HG03159 (cell line): ENCODE measurements at regions not wholly inside any gene's neighbourhood (a gene's known extent, or its start where the extent isn't known, plus 50 kb on each side); places are given as distances from the start of the nearest gene placed in this dataset.
"Not testable (repeated sequence)": the region's sequence is repeated elsewhere in the genome, so short reads cannot be mapped to it uniquely, and the experiment has no call there.

Experiments
- ATAC-seq: cut with Tn5 transposase; IDR thresholded peaks from one replicate; pipeline ENCODE4 v1.9.1; 2021; ENCODE audit warnings: mild to moderate bottlenecking, moderate library complexity; ENCODE audit not compliant: unreplicated experiment

DNA sequence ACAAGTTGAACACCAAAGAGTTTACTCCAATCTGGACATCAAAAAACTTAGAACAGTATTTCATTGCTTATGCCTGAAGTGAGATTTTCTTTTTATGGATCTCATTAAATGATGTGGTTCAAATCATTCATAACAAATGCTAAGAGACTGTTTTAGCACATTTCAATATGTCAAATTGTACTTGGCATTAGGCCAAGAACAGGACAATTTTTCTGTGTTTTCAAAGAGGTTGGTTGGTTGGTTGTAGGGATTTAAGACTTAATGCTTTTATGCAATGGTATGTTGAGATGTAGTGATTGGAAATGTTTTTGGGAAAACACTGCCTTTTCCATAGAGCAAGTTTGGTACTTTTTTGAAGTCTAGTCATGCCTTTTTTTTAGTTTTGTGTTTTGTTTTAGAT is 510.4 kb downstream of the ZNF674 start:
- ATAC-seq, result no peak

DNA sequence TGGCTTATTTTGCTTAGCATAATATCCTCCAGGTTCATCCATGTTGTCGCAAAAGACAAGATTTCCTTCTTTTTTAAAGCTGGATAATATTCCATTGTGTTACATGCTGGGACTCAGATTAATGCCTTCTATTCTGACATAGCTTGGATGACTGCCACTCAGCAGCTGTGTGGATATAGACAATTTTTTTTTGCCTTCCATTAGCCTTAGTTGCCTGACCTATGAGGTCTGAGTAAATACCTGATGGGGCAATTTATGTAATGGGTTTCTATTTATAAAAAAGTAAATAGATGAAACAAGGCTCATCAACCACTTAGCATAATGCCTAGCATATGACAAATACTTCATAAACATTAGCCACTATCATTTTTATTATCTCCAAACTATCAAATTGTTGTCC is 515.4 kb downstream of the ZNF674 start:
- ATAC-seq, result no peak

DNA sequence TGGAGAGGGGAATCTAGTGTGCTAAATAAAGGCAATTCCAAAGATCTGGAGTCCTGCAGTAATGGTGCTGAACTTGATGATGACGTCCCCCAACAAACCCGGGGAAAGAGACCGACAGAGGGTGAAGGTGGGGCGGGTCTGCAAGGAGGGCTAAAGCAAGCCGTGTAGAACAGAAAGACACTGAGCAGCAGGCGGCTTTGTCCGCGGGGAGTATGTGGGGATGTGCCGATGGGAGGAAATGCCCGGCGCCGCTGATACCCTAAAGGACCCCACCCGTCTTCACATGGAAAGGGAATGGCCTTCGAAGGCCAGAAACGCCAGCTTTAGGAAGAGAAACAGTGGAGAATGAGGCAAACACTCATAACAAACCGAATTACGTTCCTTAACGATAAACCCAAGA is 528.9 kb downstream of the ZNF674 start:
- ATAC-seq, result no peak

DNA sequence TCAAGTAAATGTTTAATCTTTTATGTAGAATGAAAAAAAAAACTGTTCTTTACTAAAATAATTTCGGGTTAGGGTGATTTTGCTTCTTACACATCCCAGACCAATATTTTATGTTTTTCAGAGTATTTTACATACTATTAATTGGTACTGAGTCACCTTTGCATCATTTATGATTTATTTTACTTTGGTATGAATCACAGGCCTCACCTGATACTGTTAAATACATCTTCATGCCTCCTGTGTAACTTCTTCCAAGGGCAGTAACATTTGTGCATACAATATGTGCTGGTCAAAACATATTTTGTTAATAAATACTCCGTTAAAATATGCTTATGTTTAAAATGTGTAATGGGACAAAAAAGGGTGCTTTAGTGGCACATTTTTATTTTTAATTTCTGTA is 529.6 kb downstream of the ZNF674 start:
- no peak for ATAC-seq

DNA sequence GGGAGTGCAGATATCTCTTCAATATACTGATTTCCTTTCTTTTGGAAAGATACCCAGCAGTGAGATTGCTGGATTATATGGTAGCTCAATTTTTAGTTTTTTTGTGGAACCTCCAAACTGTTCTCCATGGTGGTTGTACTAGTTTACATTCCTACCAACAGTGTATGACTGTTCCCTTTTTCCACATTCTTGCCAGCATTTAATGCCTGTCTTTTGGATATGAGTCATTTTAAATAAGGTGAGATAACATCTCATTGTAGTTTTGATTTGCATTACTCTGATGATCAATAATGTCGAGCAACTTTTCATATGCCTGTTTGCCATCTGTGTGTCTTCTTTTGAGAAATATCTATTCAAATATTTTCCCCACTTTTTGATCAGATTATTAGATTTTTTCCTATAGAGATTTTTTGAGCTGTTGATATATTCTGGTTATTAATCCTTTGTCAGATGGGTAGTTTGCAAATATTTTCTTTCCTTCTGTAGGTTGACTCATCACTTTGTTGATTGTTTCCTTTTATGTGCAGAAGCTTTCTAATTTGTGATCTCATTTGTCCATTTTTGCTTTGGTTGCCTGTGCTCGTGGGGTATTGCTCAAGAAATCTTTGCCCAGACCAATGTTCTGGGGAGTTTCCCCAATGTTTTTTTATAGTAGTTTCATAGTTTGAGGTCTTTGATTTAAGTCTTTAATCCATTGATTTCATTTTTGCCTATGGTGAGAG is 552.7 kb downstream of the ZNF674 start:
- no peak for ATAC-seq

DNA sequence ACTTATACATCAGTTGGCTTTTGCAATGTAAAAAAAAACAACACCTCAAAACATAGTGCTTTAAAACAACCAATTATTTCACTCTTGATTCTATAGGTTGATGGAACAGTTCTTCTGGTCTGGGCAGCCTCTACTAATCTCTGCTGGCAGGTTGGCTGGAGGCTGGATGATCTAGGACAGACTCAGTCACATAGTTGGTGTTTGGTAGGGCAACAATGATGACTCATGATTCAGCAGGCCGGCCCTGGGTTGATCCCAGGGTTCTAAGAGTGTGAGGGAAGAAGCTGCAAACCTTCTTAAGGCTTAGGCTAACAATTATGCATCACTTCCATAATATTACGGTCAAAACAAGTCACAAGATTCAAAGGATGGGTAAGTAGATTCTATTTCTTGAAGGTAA is 558.2 kb downstream of the ZNF674 start:
- no peak for ATAC-seq

DNA sequence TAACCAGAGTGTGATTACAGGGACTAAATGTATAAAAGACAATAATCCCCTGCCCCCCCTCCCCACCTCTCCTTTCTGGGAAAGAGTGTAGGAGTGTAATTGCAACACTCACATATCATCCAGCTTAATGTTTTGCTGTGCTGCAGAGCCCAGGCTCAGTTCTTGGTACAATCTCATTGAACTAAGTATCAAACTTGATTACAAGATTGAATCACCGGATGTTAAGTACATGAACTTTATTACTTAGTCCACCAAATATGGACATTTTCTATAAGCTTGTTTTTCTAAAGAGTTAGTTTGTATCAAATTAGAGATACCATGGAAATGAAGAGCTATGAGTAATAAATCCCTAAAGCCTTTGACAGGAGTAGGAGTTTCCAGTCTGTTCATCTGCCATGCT is 559.1 kb downstream of the ZNF674 start:
- ATAC-seq, result no peak

DNA sequence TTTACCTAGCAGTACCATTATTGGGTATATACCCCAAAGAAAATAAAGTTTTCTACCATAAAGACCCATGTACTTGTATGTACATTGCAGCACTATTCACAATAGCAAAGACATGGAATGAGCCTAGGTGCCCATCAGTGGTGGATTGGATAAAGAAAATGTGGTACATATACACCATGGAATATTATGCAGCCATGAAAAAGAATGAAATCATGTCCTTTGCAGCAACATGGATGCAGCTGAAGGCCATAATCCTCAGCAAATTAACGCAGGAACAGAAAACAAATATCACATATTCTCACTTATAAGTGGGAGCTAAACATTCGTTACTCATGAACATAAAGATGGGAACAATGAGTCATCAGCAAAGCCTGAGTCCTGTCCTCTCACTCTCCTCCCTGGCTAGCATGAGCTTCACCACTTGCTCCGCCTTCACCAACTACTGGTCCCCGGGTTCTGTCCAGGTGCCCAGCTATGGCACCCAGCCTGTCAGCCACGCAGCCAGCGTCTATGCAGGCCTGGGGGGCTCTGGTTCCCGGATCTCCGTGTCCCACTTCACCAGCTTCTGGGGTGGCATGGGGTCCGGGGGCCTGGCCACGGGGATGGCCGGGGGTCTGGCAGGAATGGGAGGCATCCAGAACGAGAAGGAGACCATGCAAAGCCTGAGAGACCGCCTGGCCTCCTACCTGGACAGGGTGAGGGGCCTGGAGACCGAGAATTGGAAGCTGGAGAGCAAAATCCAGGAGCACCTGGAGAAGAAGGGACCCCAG is 562.1 kb downstream of the ZNF674 start:
- not testable (repeated sequence) for ATAC-seq

DNA sequence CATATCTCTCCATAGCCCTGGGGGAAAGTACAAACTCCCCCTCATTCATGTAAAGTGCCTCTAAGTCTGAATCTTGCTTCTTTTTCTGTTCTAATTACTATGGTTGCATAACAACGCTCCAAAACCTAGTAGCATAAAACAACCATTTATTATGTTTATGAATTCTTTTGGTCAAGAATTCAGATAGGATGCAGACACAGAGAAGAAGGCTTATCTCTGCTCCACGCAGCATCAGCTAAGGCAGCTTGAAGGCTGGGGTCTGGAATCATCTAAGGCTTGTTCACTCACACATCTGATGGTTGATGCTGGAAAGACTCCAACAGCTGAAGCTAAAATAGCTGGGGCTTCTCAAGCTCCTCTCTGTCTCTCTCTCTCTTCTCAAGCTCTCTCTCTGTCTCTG is 564.5 kb downstream of the ZNF674 start:
- ATAC-seq, result no peak

DNA sequence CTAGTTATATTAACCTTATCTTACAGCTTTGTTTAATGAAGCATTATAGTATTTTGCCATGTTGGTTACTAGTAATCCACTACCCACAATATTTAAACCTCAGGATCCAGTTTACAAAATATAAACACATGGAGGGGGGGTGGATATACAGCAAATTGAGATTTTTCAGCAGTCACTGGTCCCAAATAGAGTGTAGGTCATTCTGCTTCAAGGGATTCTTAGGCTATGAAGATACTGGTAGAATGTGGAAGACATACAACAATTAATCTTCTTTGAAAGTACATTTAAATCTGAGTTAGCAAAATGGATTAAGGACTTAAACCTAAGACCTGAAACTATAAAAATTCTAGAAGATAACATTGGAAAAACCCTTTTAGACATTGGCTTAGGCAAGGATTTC is 569.6 kb downstream of the ZNF674 start:
- ATAC-seq, result no peak

DNA sequence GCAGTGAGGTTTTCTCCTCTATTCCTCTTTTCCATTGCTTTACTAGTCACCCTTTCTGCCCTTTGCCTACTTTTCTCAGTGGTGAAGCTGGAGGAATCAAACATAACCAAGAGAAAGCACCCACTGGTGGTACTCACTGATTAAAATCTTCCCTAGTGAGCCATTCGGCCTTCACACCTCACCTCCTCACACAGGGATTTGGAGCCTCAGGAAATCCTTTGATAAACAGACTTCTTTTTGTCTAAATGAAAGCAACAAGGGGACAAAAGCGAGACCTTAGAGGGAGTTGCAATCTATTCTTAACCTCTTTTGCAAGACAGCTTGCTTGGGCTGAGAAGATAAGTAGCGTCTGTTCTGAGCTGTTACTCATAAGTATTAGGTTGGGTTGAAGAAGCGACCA is 572.6 kb downstream of the ZNF674 start:
- ATAC-seq, result no peak

DNA sequence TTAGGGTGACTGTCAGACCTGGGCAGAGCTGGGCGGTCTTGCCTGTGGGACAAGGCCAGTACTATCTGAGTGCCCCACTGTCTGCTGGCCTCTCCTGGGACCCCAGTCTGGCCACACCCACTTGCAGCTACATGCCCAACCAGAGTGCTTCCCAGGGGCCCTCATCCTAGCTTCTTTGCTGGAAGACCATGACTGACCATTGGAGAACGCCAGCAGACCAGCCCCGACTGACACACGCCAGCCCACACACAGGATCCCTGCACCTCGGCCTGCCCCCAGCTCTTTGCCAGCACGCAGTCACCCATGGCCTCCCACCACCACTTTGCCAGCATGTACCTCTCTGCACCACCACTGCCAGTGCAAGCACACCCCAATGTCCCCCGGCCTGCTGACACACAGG is 585.7 kb downstream of the ZNF674 start:
- no peak for ATAC-seq

DNA sequence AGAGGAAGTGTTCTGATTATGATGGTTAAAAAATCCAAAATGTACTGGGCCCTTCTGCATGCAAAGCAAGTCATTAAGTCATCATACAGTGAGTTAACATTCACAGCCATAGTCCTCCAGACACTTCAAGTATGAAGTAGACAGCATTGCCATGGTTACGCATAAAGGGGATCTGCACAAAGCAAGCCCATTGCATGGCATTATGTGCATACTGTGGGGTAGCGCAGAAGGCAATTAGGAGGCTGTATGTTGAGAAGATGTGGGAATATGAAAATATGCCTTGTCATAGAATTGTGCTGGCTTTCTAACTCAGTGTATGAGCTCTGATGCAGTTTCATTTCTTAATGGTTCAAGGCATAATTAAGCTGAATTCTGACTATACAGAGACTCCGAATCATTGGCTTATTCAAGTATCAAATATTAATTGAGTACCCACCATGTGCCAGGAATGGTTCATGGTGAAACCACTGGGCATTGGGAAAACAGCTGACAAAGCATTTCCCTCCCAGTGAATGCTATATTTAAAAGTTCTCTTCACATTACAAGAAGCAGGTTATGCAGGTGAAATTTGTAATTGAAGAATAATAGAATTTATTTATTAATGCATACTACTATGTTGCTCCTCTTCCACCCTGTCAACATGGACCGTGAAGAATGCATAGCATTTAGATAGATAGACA is 588.9 kb downstream of the ZNF674 start:
- no peak for ATAC-seq

DNA sequence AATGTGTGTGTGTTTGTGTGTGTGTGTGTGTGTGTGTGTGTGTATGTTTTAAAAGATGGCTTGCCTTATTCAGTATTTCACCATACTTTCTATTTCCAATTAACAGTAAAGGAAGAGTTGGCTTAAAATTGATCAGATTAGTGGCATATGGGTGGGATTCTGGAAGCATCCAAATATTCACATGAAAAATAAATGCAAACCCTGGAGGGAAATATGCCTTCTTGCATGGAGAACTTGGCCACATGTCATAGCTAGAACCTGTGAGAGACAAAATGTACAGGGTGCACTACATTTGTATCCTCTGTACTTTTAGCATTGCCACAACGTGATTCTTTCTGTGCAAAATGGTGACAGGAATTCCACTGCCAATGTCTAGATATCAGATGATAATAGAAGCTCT is 589.6 kb downstream of the ZNF674 start:
- ATAC-seq, result no peak

DNA sequence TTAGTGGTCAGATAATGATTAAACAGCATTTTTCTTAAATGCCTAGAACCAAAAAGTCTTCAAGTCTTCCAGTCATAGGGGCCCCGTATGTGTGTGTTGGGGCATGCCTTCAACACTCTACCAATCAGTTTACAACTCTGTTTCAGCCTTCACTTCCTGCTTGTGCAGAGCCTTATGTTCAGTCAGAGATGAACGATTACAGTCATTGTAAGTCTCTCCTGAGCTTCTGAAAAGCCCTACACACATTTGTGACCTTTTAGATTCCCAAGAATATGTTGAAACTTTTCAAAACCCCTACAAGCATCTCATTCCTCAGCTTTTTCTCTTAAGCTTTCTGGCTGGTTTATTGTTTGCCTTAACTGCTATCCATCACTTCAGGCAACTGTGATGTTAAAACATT is 591.2 kb downstream of the ZNF674 start:
- ATAC-seq, result no peak

DNA sequence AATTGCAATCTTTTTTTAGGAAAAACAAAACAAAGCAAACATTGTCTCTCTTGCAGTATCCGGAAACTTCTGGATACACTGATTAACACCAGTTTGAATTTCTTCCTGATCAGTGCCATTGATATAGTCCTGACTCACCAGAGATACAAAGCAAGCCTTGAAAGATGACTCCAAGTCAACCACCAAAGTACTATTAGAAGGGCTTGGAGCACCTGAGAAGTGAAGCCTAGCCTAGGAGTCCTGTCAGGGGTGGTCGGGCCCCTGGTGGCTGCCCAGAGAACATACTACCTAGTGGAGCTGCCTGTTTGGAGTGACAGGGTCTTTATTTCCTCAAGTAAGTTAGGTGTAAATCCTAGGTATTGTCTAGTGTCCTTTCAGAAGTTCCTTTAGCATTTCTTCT is 593.2 kb downstream of the ZNF674 start:
- no peak for ATAC-seq

DNA sequence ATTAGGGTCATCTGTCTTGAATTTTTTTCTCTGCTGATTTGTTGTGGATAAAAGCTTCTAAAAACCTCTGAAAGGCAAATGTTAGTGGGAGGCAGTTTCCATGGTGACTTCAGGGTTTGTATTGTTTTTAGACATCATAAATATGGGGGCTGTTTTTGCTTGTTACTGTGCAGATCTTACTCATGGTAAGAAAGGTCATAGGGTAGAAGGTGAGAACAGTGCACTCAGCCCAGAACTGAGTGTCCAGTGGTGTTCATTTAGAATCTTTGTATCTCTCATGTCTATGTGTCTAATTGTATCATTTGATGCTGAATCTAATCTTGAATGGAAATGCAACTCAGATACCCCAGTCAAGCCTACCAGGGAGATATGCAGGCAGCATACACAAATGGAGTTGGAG is 609.8 kb downstream of the ZNF674 start:
- ATAC-seq, result no peak

DNA sequence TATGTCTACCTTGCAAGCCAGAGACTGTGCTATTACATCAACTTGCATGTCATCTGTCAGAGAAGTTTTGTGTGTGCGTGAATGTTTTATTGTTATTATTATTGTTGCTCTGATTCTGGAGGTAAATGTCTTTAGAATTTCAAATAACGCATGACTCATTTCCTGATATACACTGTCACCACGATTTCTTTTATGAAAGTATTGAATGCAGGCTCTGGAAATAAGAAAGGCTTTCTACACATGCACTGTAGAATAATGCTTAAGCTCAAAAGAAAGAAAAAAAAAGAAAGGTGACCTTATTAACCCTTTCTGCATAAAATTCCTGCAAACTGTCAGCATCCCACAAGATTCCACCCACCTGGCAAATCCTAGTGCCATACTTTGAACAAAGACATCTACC is 632.9 kb downstream of the ZNF674 start:
- no peak for ATAC-seq

DNA sequence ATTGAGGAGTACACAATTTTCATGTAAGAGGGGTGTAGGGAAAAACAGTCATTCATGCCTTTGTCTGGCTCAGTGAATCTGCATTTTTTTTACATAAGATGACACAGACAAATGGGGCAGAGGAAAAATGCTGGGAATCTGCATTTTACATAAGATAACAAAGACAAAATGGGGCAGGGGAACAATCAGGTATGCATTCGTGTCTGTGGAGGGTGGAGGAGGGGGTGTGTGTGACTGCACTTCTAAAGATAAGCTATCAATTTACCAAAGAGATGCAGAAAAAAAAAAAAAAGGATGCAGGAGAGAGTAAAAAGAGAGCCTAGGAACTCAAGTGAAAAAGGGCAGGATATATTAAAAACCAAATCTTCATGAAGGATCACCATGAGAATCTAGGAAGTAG is 637.4 kb downstream of the ZNF674 start:
- no peak for ATAC-seq

DNA sequence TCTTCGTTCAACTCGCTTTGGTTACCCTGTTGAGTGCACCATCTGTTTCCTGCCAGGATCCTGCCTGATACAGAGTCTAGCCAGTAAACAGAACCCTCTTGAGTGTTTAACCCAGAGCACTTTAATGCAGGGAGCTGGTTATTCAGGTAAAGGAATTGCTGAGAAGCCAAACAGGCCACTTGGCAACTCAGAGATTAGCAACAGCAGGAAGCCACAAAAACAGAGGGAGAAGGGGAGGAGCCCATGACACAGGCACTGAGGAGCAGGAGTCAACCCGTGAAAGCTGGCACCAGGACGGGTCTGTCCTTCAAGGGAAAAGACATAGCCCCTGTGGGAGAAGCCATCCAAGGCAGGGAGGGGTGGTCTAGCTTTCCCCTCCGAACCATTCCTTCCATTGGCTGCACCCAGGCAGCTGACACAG is 641.4 kb downstream of the ZNF674 start:
- ATAC-seq, result no peak

DNA sequence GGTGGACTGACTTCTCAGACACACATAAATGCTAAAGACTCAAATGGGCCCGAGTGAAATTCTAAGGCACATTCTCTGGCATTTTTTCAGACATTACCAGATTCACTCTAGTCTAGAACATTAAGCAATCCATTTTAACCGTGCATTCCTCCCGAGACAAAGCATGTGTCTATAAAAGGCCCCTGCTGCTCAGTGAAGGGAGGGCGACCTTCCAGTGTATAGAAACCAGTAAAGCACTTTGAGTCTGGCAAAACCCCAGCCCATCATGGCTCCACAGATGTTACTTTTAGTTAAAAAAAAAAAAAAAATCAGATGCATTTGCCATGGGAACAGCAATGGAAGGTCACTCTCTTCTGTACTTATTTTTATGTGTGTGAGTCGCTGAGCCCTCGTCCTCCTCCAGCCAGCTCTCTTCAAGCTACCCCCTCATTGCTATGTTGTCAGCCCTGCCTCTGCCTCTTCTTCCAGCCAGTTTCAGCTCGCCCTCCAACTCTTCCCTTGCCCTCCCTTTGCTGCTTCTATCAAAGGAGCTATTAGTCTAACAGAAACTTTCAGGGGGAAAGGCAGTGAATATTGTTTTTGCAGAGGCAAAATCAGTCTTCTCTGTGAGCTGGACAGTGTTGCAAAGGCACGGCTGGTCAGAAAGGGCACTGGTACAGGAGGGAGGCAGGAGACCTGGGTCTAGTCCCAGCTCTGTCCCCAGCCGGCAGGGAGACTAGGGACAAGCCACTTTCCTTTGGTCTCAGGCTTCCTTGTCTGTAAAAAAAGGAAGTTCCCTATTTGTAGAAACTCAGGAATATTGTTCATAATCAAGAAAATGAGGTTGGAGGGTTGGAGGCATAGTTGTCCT is 644.2 kb downstream of the ZNF674 start:
- ATAC-seq, result no peak
